Activated CD8-positive, alpha-beta T cell treated with anti-CD3 and anti-CD28 coated beads for 36 hours (primary cell): ENCODE measurements at regions not wholly inside any gene's neighbourhood (a gene's known extent, or its start where the extent isn't known, plus 50 kb on each side); places are given as distances from the start of the nearest gene placed in this dataset.

Source experiments
- ATAC-seq: fragments of 200-7000 bp; cut with Tn5 transposase; one replicate; pipeline ENCODE4 v1.10.0; 2021; ENCODE audit warnings: mild to moderate bottlenecking, moderate library complexity
- CTCF ChIA-PET: fragments of 350-600 bp; sonication (Branson Sonifier 250); formaldehyde crosslinking; loops from one replicate; lab custom pipeline; 2021; ENCODE audit warnings: antibody characterized with exemption; lab: Charles Lee
- POLR2A ChIA-PET: fragments of 350-600 bp; sonication (Branson Sonifier 250); formaldehyde crosslinking; loops from one replicate; lab custom pipeline; 2021; ENCODE audit warnings: antibody characterized with exemption; lab: Charles Lee
- DNase-seq: peaks from one replicate; pipeline ENCODE4 v3.0.0-alpha.2; 2020
- H3K27ac Mint-ChIP-seq: one replicate; pipeline ENCODE4 v1.8.0; 2021; ENCODE audit warnings: mild to moderate bottlenecking, mixed read lengths
- H3K27me3 Mint-ChIP-seq: one replicate; pipeline ENCODE4 v1.8.0; 2021; ENCODE audit warnings: mixed read lengths
- H3K36me3 Mint-ChIP-seq: one replicate; pipeline ENCODE4 v1.8.0; 2021; ENCODE audit warnings: low read depth, mixed read lengths
- H3K4me1 Mint-ChIP-seq: one replicate; pipeline ENCODE4 v1.8.0; 2021; ENCODE audit warnings: low read depth, mixed read lengths
- H3K4me3 Mint-ChIP-seq: one replicate; pipeline ENCODE4 v1.8.0; 2021; ENCODE audit warnings: mild to moderate bottlenecking, moderate library complexity, mixed read lengths
- H3K9me3 Mint-ChIP-seq: one replicate; pipeline ENCODE4 v1.8.0; 2021; ENCODE audit warnings: mixed read lengths
- intact Hi-C: fragments of 100-400 bp; cut with micrococcal nuclease; formaldehyde crosslinking; loops from one replicate; pipeline ENCODE4 v1.10.0; 2022
- TF ChIP-seq, protein P1 (sequence below): fragments of 200-600 bp; IDR thresholded peaks from one replicate; pipeline ENCODE4 v1.8.0; 2022; ENCODE audit warnings: antibody characterized with exemption, mild to moderate bottlenecking

GRCh38 chr1:75984781-75985180 lies 52.6 kb upstream of the ASB17 start:
- POLR2A ChIA-PET, result interaction anchor here (0.6 kb wide), 1 partner anchor 78 kb away, joined by 4 read pairs; no protein-coding TSS in a partner anchor
- TF ChIP-seq, protein P1, sequence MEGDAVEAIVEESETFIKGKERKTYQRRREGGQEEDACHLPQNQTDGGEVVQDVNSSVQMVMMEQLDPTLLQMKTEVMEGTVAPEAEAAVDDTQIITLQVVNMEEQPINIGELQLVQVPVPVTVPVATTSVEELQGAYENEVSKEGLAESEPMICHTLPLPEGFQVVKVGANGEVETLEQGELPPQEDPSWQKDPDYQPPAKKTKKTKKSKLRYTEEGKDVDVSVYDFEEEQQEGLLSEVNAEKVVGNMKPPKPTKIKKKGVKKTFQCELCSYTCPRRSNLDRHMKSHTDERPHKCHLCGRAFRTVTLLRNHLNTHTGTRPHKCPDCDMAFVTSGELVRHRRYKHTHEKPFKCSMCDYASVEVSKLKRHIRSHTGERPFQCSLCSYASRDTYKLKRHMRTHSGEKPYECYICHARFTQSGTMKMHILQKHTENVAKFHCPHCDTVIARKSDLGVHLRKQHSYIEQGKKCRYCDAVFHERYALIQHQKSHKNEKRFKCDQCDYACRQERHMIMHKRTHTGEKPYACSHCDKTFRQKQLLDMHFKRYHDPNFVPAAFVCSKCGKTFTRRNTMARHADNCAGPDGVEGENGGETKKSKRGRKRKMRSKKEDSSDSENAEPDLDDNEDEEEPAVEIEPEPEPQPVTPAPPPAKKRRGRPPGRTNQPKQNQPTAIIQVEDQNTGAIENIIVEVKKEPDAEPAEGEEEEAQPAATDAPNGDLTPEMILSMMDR, result no peak
- Mint-ChIP-seq H3K9me3 (no peaks in the 10 kb centered on the region), H3K27me3 (no peaks in the 10 kb centered on the region), H3K27ac (no peak overlapping the region), H3K4me1 (no peaks in the 10 kb centered on the region), H3K4me3 (no peak overlapping the region), H3K36me3 (no peaks in the 10 kb centered on the region)
- CTCF ChIA-PET, result interaction anchor here (1.2 kb wide), 1 partner anchor 8 kb away, joined by 3 read pairs; no protein-coding TSS in a partner anchor
- ATAC-seq (no peak), DNase-seq (no peak)
- intact Hi-C loops, result no loop called here

- H3K9me3 Mint-ChIP-seq, result no peaks in the 10 kb centered on the region
- ChIA-PET CTCF (no interaction called here), POLR2A (no interaction called here)
- TF ChIP-seq, protein P1, result no peak
- intact Hi-C loops, result no loop called here
- no peak overlapping the region for H3K27ac Mint-ChIP-seq
- no peak for ATAC-seq
- H3K4me1 Mint-ChIP-seq, result no peaks in the 10 kb centered on the region
- no peak overlapping the region for H3K4me3 Mint-ChIP-seq
- H3K27me3 Mint-ChIP-seq, result no peaks in the 10 kb centered on the region
- DNase-seq, result no peak
- H3K36me3 Mint-ChIP-seq, result no peaks in the 10 kb centered on the region
Measured at GRCh38 chr1:75985827-75986226, 53.6 kb upstream of the ASB17 start.

DNA sequence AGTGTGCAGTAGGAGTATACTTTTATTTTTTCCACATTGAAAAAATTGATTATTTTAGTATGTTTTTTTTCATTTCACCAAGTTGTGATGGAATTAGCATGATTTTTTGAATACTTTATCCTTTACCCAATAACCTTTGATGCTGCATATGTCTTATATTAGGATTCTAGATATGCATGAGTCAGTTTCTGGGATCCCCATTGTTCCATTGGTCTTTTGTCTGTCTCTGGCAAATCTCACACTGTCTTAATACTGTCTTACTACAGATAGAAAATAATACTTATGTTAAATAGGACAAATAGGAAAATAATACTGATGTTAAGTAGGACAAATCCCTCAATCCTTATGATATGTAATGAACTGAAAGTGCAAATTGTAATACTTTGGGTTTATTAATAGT lies 54.3 kb upstream of the ASB17 start:
- POLR2A ChIA-PET, result no interaction called here
- intact Hi-C loops, result no loop called here
- ATAC-seq (no peak), DNase-seq (no peak)
- Mint-ChIP-seq H3K4me1 (no peaks in the 10 kb centered on the region), H3K27me3 (no peaks in the 10 kb centered on the region), H3K9me3 (no peaks in the 10 kb centered on the region), H3K36me3 (no peaks in the 10 kb centered on the region), H3K27ac (no peak overlapping the region), H3K4me3 (no peak overlapping the region)
- TF ChIP-seq, protein P1, result no peak
- CTCF ChIA-PET, result no interaction called here

- ATAC-seq, result no peak
- intact Hi-C loops, result no loop called here
- H3K9me3 Mint-ChIP-seq, result no peaks in the 10 kb centered on the region
- H3K27me3 Mint-ChIP-seq, result no peaks in the 10 kb centered on the region
- TF ChIP-seq, protein P1, result no peak
- no peaks in the 10 kb centered on the region for H3K4me1 Mint-ChIP-seq
- no peak for DNase-seq
- no peak overlapping the region for H3K27ac Mint-ChIP-seq
- POLR2A ChIA-PET, result no interaction called here
- no peak overlapping the region for H3K4me3 Mint-ChIP-seq
- H3K36me3 Mint-ChIP-seq, result no peaks in the 10 kb centered on the region
- CTCF ChIA-PET, result no interaction called here
Measured at GRCh38 chr1:75989121-75989520, 56.9 kb upstream of the ASB17 start.

GRCh38 chr1:75990686-75991085 lies 58.5 kb upstream of the ASB17 start:
- H3K4me1 Mint-ChIP-seq, result no peaks in the 10 kb centered on the region
- no peaks in the 10 kb centered on the region for H3K9me3 Mint-ChIP-seq
- ChIA-PET POLR2A (no interaction called here), CTCF (interaction anchor here (0.7 to 1.6 kb wide), 9 partner anchors 8 to 847 kb away, joined by 3 to 6 read pairs (median 3); no protein-coding TSS in a partner anchor)
- intact Hi-C loops, result no loop called here
- H3K4me3 Mint-ChIP-seq, result no peak overlapping the region
- DNase-seq, result no peak
- H3K27me3 Mint-ChIP-seq, result no peaks in the 10 kb centered on the region
- TF ChIP-seq, protein P1, result no peak
- ATAC-seq, result no peak
- no peak overlapping the region for H3K27ac Mint-ChIP-seq
- no peaks in the 10 kb centered on the region for H3K36me3 Mint-ChIP-seq
